Erythroblast (primary cell): ENCODE measurements at regions not wholly inside any gene's neighbourhood (a gene's known extent, or its start where the extent isn't known, plus 50 kb on each side); places are given as distances from the start of the nearest gene placed in this dataset.

Experiments
- DNase-seq, 2 experiments: peaks; one replicate each; lab custom pipeline; 2025; lab: John Stamatoyannopoulos, UW
- GATA1 ChIP-seq: IDR thresholded peaks from 2 replicates; pipeline ENCODE4 v1.6.1; 2011; ENCODE audit warnings: low read depth, mild to moderate bottlenecking, control low read depth, low read length, moderate library complexity
- POLR2A ChIP-seq: IDR thresholded peaks from 2 replicates; pipeline ENCODE4 v1.6.1; 2011; ENCODE audit warnings: mild to moderate bottlenecking, low read length

DNA sequence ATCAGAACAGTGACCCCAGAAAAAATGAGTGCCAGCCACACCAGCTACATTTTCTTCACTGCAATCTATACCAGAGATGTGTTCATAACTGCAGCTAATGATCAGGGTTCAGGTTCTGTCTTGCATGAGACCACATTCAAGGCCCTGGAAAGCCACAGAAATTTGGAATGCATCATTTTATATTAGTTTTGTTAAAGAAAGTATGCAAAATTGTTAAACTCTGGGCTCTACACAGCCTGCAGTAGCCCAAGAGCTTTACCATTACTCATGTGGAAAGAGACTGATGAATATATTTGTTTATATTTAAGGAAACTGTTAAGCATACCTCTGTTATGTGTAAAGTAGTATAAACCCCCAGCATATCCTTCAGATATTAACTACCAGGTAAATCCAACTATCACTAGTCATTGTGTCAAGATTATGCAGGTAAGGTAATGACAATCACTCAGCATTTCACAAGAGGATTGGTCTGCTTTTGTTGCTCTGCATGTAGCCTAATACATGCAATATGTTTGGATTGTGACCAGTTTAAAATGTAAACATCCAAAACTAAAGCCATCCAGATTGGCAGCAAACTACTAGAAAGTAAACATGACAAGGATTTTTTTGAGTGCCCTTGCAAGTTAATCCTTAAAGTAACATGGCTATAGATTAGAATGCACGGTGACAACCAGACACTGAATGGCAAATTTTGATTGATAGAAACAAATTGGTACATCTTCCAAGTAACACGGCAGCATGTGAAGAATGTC, 429.1 kb upstream of the ARGLU1 start:
- TF ChIP-seq GATA1 (no peak), POLR2A (no peak)
- DNase-seq, result no peak

DNA sequence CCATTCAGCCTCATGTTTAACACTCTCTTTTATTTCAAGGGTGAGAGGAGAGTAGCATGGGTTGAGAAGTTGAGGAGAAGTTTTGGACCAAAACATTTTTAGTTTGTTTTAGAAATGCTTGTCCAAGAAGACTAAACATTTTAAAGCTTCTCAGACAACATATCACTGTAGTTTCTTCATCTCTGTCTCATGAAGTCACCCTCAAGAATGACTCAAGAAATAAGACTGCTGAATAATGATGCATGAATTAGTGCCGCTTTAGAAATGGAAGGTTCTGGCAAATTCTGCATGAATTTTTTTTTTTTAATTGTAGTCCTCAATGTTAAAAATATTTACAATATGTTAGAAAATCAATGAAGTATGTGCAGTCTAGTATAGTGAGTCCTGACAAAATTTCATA, 422.7 kb upstream of the ARGLU1 start:
- TF ChIP-seq POLR2A, result no peak
- no peak for TF ChIP-seq GATA1
- DNase-seq, result no peak

DNA sequence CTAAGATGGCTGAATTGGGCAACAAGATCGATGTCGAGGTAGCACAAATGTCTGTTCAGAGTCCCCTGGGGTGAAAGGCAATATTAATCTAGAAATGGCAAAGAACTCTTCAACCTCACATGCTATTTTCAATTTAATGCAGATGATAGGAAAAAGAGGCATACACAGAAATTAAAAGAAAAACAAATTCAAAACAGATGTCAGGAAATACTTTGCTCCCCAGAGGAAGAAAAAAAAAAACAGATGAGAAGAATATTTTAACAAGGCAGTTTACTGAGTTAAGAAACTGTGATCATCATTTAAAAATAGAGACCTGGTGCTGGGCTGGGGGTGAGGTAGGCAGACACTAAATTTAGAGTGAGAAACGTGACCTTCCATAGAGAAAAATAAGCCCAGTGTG, 421.9 kb upstream of the ARGLU1 start:
- no peak for TF ChIP-seq GATA1
- TF ChIP-seq POLR2A, result no peak
- no peak for DNase-seq

DNA sequence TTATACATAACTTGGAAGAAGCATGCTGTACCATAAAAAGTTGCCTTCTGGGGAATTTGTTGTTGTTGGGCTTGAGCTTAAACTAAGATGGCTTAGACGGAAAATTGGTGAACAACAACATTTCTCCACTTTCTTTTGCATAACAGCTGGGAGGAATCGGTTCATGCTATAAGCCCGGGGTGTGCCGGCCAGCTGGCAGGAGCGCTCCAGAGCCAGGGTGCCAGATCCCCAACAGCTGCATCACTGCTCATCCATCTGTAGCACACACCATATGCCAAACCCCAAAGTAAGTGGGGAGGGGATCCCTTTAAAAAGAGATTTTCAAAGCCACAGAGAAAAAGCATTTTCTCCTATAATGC, 419.5 kb upstream of the ARGLU1 start:
- TF ChIP-seq GATA1 (no peak), POLR2A (no peak)
- no peak for DNase-seq

DNA sequence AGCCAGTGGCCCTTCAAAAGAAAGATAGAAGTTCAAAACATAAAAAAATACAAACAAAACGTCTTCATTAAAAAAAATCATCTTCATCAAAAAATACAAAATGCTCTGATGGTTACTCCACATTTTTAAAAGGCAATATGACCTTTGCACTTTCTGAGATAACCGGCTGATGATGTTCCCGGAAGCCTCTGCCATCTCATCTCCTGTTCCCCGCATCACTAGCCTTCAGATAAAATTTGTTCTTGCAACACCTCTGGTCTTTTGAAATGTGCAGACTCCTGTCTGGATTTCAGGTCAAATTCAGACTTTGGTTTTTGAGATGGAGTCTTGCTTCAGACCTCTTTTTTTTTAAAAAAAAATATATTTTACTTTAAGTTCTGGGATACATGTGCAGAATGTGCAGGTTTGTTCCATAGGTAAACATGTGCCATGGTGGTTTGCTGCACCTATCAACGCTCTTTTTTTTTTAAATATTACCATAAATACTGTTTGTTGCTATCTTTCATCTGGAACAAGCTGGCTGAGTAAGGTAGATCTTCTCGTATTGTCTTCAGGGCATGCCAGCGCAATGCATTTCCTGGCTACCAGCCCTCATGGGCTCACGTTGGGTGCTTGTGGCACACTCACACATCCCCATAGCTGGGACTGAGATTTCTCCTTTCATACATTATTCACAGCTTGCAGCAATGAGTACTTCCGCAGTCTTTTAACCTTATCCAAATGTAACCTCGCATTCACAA, 418.9 kb upstream of the ARGLU1 start:
- no peak for DNase-seq
- no peak for TF ChIP-seq POLR2A
- no peak for TF ChIP-seq GATA1

DNA sequence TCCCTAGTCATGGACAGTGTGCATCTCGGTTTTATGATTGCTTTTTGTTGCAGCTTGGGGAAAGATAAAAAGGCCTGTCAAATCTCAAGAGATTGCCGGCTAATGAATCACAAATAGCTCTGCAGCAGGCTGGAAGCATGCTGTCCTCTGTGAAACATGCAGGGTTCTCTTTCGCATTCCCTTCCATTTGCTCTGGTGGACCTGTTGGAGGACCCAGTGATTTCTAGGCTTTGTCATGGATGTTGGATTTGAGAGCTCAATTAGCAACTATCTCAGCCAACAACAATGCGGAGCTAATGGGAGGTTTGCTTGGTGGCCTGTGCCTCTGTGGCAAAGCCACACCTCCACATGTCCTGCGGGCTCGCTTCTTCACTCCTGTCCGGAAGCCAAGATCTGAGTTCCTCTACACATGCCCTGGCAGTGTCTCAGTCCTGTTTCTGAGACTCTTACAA, 418.1 kb upstream of the ARGLU1 start:
- DNase-seq, result no peak
- TF ChIP-seq POLR2A (no peak), GATA1 (no peak)

DNA sequence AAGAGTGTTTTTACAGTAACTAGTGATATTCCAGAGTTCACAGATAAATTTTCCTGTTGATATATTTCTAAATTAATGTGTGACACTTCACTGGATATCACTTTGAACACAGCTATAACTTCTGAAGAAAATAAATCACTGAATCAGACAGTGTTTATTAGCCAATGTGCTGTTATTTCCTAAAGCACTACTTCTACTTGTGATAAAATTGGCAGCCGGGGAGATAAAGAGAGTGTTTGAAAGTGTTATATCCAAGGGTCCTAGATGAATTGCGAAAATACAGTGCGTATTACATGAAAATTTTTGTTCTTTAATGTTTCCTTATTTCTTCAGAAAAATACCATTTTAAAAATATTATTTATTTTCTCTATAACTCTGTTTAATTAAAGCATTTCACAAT, 417.5 kb upstream of the ARGLU1 start:
- DNase-seq, result no peak
- no peak for TF ChIP-seq GATA1
- TF ChIP-seq POLR2A, result no peak

DNA sequence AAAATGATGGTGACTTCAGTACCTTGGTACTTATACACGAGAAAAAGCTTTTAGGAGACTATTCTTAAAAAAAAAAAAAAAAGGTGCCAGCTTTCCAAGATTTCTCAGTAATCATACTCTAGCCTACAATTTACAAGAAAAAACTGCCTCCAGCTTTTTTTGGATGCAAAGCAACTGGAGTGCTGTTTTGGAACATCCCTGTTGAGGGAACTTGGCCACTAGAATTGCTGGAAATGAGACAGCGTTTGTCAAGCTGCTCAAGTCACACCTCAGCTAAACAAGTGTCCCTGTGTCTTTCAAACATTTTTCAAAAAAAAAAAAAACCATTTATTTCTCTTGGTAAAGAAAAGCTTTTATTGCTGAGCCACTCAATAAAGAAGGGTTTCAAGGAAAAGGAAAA, 413.1 kb upstream of the ARGLU1 start:
- TF ChIP-seq GATA1 (no peak), POLR2A (no peak)
- no peak for DNase-seq

DNA sequence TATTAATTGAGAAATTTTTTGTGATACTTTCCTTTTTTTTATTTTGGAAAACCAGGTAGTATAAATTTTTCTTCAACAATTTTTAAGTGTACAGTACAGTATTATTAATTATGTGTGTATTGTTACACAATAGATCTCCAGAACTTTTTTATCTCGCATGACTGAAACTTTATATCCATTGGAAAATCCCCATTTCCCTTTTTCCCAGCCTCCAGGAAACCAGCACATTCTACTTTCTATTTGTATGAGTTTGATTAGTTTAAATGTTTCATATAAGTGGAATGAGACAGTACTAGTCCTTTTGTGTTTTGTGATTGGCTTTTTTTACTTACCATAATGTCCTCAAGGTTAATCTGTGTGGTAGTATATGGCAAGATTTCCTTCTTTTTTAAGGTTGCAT, 399.5 kb upstream of the ARGLU1 start:
- no peak for TF ChIP-seq GATA1
- no peak for TF ChIP-seq POLR2A
- DNase-seq, result no peak

DNA sequence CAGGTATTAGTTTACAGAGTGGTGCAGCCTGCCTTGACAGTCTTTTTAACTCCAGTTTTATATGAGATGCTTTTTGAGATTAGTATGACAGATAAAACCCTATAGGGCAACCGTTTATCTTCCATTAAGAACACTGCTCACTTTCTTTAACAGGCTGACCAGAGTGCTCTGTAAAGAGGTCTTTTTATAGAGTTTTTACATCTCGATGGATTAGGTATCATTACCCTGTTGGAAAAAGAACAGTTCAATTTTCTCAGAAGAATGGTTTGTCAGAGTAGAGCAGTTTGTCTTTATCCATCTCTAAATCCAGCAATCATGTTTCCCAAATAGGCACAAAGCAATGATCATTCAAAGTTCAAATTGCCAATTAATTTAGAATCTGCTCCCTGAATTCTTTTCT, 395.2 kb upstream of the ARGLU1 start:
- no peak for TF ChIP-seq GATA1
- TF ChIP-seq POLR2A, result no peak
- no peak for DNase-seq

DNA sequence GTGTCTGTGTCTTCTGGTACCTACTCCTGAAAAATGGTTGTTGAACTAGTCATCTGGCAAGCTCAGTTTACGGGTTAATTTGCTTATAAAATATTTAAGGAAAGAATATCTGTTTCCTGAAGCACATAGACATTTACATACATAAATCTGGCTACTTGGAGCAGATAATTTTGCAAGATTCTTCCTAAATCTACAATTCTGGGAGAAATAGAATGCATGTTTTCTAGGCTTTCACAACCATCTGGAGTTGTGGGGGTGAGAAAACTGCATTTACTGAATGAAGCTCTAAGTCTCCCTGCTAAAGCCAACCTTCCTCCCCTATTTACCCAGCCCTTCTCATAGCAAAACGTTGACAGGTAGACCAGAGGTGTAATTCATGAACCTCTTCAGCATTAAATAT, 393.7 kb upstream of the ARGLU1 start:
- no peak for DNase-seq
- TF ChIP-seq POLR2A (no peak), GATA1 (no peak)

DNA sequence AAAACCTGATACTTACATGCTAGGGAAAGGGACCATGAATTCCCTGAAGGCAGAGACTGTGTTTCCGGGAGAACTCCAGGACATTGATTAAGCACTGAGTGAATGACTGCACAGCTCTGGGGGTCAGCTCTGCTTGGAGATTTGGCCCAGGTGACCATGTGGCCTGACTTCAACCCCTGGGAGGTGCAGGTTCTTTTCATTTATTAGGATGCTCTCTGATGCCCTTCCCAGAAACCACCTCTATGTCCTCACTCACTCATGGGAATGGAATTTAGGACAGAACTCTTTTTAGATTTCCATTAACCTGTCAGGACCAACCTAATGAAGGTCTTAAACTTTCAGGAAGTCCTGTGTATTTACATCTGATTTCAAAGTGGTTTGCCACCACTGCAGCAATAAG, 393.3 kb upstream of the ARGLU1 start:
- DNase-seq, result no peak
- TF ChIP-seq GATA1, result no peak
- no peak for TF ChIP-seq POLR2A

DNA sequence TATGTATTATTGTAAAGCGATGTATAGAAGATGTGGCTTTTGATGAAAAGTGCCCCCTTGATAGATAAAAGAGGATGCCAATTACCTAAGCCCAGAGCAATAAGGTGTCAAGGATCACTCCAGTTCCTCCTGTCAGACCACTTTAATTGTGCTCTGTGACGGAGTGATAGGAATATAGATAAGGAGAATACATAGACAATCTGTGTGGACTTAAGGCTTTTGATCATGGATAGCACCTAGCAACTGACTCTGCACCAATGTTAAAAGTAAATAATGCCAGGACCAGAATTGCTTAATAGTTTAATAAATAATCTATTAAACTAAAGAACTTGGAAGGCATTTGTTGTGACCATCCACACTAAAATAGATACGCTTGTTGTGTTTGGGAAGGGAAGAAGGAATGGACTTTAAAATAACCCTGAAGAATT, 390.7 kb upstream of the ARGLU1 start:
- TF ChIP-seq GATA1, result no peak
- no peak for TF ChIP-seq POLR2A

DNA sequence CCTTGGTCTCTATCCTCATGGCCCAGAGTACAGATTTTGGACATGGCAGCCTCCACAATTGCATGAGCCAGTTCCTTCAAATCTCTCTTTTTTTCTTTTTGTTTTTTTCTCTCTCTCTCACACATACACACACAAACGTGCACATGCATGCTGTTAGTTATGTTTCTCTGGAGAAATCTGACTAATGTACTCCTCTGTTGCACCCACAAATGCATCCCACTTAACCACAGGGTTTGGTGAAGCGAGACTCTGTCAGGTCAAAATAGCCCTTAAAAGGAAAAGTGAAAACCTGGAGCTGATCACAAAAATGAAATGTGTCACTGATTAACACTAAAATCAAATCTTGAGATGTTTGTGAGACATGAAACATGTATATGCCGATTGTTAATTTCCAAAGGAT, 374.6 kb upstream of the ARGLU1 start:
- no peak for DNase-seq
- no peak for TF ChIP-seq GATA1
- no peak for TF ChIP-seq POLR2A

More for the DNA sequence above, 390.7 kb upstream of the ARGLU1 start:
- no peak for DNase-seq
